IMR-90 (cell line): ENCODE measurements at regions not wholly inside any gene's neighbourhood (a gene's known extent, or its start where the extent isn't known, plus 50 kb on each side); places are given as distances from the start of the nearest gene placed in this dataset.

Source experiments
- ATAC-seq: fragments of 200-7000 bp; cut with Tn5 transposase; 2 replicates; pipeline ENCODE4 v1.9.1; 2020; ENCODE audit warnings: low read depth, mild to moderate bottlenecking, moderate library complexity
- BruUV-seq: library from RNA; stranded (reverse); fragments of 400-500 nt; replicated peaks from 2 replicates; lab custom pipeline; 2021; lab: Mats Ljungman, UMichigan
- CTCF ChIA-PET: fragments of 300-600 bp; formaldehyde crosslinking; extraction: SDS; loops from one replicate; lab custom pipeline; 2021; ENCODE audit warnings: antibody characterized with exemption; lab: Yijun Ruan, JAX
- POLR2A ChIA-PET: fragments of 300-600 bp; sonication (Branson Sonifier 250); formaldehyde crosslinking; loops from one replicate; lab custom pipeline; 2022; ENCODE audit warnings: antibody characterized with exemption; ENCODE audit not compliant: unreplicated experiment; lab: Charles Lee
- DNase-seq: peaks from one replicate; pipeline ENCODE4 v3.0.0; 2013
- H2AFZ ChIP-seq: replicated peaks from 2 replicates; pipeline ENCODE3; 2013; ENCODE audit warnings: low read length, mild to moderate bottlenecking; ENCODE audit not compliant: poor library complexity
- H2AK5ac ChIP-seq: 2 replicates; pipeline ENCODE4 v1.6.1; 2013; ENCODE audit warnings: low read depth, low read length, inconsistent platforms
- H2AK9ac ChIP-seq: replicated peaks from 2 replicates; pipeline ENCODE3; 2013; ENCODE audit warnings: mild to moderate bottlenecking, low read depth, low read length, moderate library complexity; ENCODE audit not compliant: poor library complexity
- H2BK120ac ChIP-seq: 2 replicates; pipeline ENCODE4 v1.6.1; 2013; ENCODE audit warnings: low read depth, low read length, inconsistent platforms
- H2BK15ac ChIP-seq: 3 replicates; pipeline ENCODE4 v1.6.1; 2013; ENCODE audit warnings: low read depth, low read length, inconsistent platforms
- H2BK20ac ChIP-seq: 2 replicates; pipeline ENCODE4 v1.6.1; 2013; ENCODE audit warnings: low read depth, mild to moderate bottlenecking, inconsistent platforms, low read length, moderate library complexity
- H2BK5ac ChIP-seq: 2 replicates; pipeline ENCODE4 v1.6.1; 2013; ENCODE audit warnings: mild to moderate bottlenecking, low read depth, low read length, inconsistent platforms; ENCODE audit not compliant: poor library complexity, severe bottlenecking
- H3K14ac ChIP-seq: replicated peaks from 2 replicates; pipeline ENCODE4 v1.6.1; 2013; ENCODE audit warnings: low read depth, low read length, inconsistent platforms
- H3K18ac ChIP-seq: 2 replicates; pipeline ENCODE4 v1.6.1; 2013; ENCODE audit warnings: low read depth, low read length, control low read depth
- H3K23ac ChIP-seq: 2 replicates; pipeline ENCODE4 v1.6.1; 2013; ENCODE audit warnings: low read depth, low read length, inconsistent platforms
- H3K27ac ChIP-seq: 2 replicates; pipeline ENCODE4 v1.5.1; 2013; ENCODE audit warnings: mild to moderate bottlenecking, control low read depth, low read length; ENCODE audit not compliant: insufficient read depth
- H3K27me3 ChIP-seq: 2 replicates; pipeline ENCODE4 v1.6.1; 2013; ENCODE audit warnings: low read length; ENCODE audit not compliant: control insufficient read depth, insufficient read depth
- H3K36me3 ChIP-seq: 2 replicates; pipeline ENCODE4 v1.6.1; 2013; ENCODE audit warnings: low read length, mixed read lengths; ENCODE audit not compliant: control insufficient read depth, insufficient read depth
- H3K4ac ChIP-seq: 2 replicates; pipeline ENCODE4 v1.6.1; 2013; ENCODE audit warnings: low read depth, low read length, inconsistent platforms
- H3K4me1 ChIP-seq: 2 replicates; pipeline ENCODE4 v1.6.1; 2013; ENCODE audit warnings: low read length, mixed read lengths; ENCODE audit not compliant: control insufficient read depth, insufficient read depth
- H3K4me2 ChIP-seq: 2 replicates; pipeline ENCODE4 v1.6.1; 2013; ENCODE audit warnings: low read depth, mild to moderate bottlenecking, control low read depth, low read length, moderate library complexity
- H3K4me3 ChIP-seq: 2 replicates; pipeline ENCODE4 v1.5.1; 2013; ENCODE audit warnings: low read depth, mild to moderate bottlenecking, control low read depth, low read length, moderate library complexity; ENCODE audit not compliant: insufficient read depth
- H3K56ac ChIP-seq: 2 replicates; pipeline ENCODE4 v1.6.1; 2013; ENCODE audit warnings: low read length, inconsistent platforms; ENCODE audit not compliant: insufficient read depth; ENCODE audit errors: extremely low read depth
- H3K79me1 ChIP-seq, 2 experiments: 2 replicates each; pipeline ENCODE4 v1.6.1; 2013; ENCODE audit warnings: low read length in 2 of 2, inconsistent platforms in 1 of 2, low read depth in 1 of 2
- H3K9ac ChIP-seq: 2 replicates; pipeline ENCODE4 v1.6.1; 2013; ENCODE audit warnings: low read depth, low read length, control low read depth
- H3K9me1 ChIP-seq: 2 replicates; pipeline ENCODE4 v1.6.1; 2013; ENCODE audit warnings: low read length, inconsistent platforms; ENCODE audit not compliant: insufficient read depth
- H3K9me3 ChIP-seq: 2 replicates; pipeline ENCODE4 v1.6.1; 2013; ENCODE audit warnings: low read length; ENCODE audit not compliant: control insufficient read depth, insufficient read depth
- H4K20me1 ChIP-seq: 2 replicates; pipeline ENCODE4 v1.6.1; 2013; ENCODE audit warnings: low read length, inconsistent platforms; ENCODE audit not compliant: insufficient read depth
- H4K5ac ChIP-seq: 2 replicates; pipeline ENCODE4 v1.6.1; 2013; ENCODE audit warnings: mild to moderate bottlenecking, low read depth, low read length, control low read depth
- H4K8ac ChIP-seq, 2 experiments: 2 replicates each; pipeline ENCODE4 v1.6.1; 2013; ENCODE audit warnings: low read depth in 2 of 2, low read length in 2 of 2, control low read depth in 1 of 2, inconsistent platforms in 1 of 2
- H4K91ac ChIP-seq: 2 replicates; pipeline ENCODE4 v1.6.1; 2013; ENCODE audit warnings: low read depth, low read length, inconsistent platforms; ENCODE audit not compliant: insufficient read depth
- BHLHE40 ChIP-seq: fragments of 150-350 bp; IDR thresholded peaks from 2 replicates; pipeline ENCODE4 v1.6.1; 2016; ENCODE audit warnings: mild to moderate bottlenecking, low read depth, low read length
- CEBPB ChIP-seq: IDR thresholded peaks from 2 replicates; pipeline ENCODE4 v1.6.1; 2012; ENCODE audit warnings: low read depth, low read length, improper control_type of control experiment
- CHD1 ChIP-seq: IDR thresholded peaks from 2 replicates; pipeline ENCODE4 v1.6.1; 2012; ENCODE audit warnings: low read depth, low read length, improper control_type of control experiment
- CTCF ChIP-seq: conservative IDR thresholded peaks from 2 replicates; pipeline ENCODE4 v1.5.1; 2012; ENCODE audit warnings: mild to moderate bottlenecking, low read depth, low read length, improper control_type of control experiment
- ELK1 ChIP-seq: fragments of 150-350 bp; IDR thresholded peaks from 2 replicates; pipeline ENCODE4 v1.6.1; 2016; ENCODE audit warnings: low read depth, mild to moderate bottlenecking, low read length, moderate library complexity, borderline replicate concordance
- FOS ChIP-seq: fragments of 150-350 bp; IDR thresholded peaks from 2 replicates; pipeline ENCODE4 v1.6.1; 2016; ENCODE audit warnings: low read depth, low read length
- MAFK ChIP-seq: IDR thresholded peaks from 2 replicates; pipeline ENCODE4 v1.6.1; 2012; ENCODE audit warnings: low read depth, low read length, improper control_type of control experiment
- MAZ ChIP-seq: IDR thresholded peaks from 2 replicates; pipeline ENCODE4 v1.6.1; 2012; ENCODE audit warnings: low read depth, mild to moderate bottlenecking, low read length, improper control_type of control experiment, moderate library complexity, borderline replicate concordance
- MXI1 ChIP-seq: IDR thresholded peaks from 2 replicates; pipeline ENCODE4 v1.6.1; 2012; ENCODE audit warnings: low read depth, mild to moderate bottlenecking, low read length, moderate library complexity, borderline replicate concordance
- NFE2L2 ChIP-seq: fragments of 150-350 bp; IDR thresholded peaks from 2 replicates; pipeline ENCODE4 v1.6.1; 2016; ENCODE audit warnings: low read depth, mild to moderate bottlenecking, low read length
- POLR2A ChIP-seq: IDR thresholded peaks from 2 replicates; pipeline ENCODE4 v1.6.1; 2012; ENCODE audit warnings: mild to moderate bottlenecking, low read depth, low read length
- RAD21 ChIP-seq: IDR thresholded peaks from 2 replicates; pipeline ENCODE4 v1.6.1; 2012; ENCODE audit warnings: low read length, improper control_type of control experiment
- RCOR1 ChIP-seq: IDR thresholded peaks from 2 replicates; pipeline ENCODE4 v1.6.1; 2012; ENCODE audit warnings: mild to moderate bottlenecking, low read length, improper control_type of control experiment; ENCODE audit not compliant: insufficient replicate concordance
- RFX5 ChIP-seq: IDR thresholded peaks from 2 replicates; pipeline ENCODE4 v1.8.0; 2012; ENCODE audit warnings: low read depth, mild to moderate bottlenecking, low read length, moderate library complexity
- SMC3 ChIP-seq: fragments of 150-350 bp; IDR thresholded peaks from 2 replicates; pipeline ENCODE4 v1.6.1; 2016; ENCODE audit warnings: low read depth, mild to moderate bottlenecking, antibody characterized with exemption, low read length, moderate library complexity
- WGBS, 2 experiments: methylation state at CpG; one replicate each; pipeline versions ENCODE4 v1.1.5 to v1.1.7; 2013; ENCODE audit warnings: missing lambda C conversion rate in 2 of 2; ENCODE audit not compliant: insufficient read length in 1 of 2; ENCODE audit errors: extremely low coverage in 2 of 2; 5-methylcytosine and 5-hydroxymethylcytosine counted together
- dilution Hi-C: fragments of 300-500 bp; cut with HindIII; formaldehyde crosslinking; loops from one replicate; pipeline ENCODE4 v1.14.3; 2018; ENCODE audit warnings: low sequenced_read_pairs; ENCODE audit not compliant: unreplicated experiment
- in situ Hi-C: fragments of 300-500 bp; cut with MboI; formaldehyde crosslinking; loops from 3 replicates; pipeline ENCODE4 v1.14.3; 2019; ENCODE audit warnings: low sequenced_read_pairs, inconsistent platforms, mixed read lengths
- intact Hi-C: fragments of 100-400 bp; cut with micrococcal nuclease; formaldehyde crosslinking; loops from 2 replicates; pipeline ENCODE4 v1.10.0; 2022
- TF ChIP-seq, protein P1 (sequence below): fragments of 150-350 bp; IDR thresholded peaks from 2 replicates; pipeline ENCODE4 v1.6.1; 2017; ENCODE audit warnings: mild to moderate bottlenecking, antibody characterized with exemption, low read length, low read depth

DNA sequence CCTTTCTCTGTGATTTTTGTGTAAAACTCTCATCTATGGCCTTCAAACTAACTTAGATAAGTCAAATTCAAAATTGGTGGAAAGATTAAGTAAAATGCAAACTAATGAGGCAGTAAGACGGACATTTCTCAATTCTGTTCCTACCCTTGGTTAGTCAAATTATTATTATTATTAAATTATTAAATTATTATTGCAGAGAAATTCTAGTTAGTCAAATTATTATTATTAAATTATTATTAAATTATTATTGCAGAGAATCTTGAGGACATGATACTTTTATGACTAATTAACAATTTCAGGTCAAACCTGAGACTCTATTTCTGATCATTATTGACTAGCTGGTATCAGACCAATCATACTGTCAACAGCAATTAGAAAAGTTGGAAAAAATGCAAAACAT is 845.0 kb upstream of the NECTIN3 start:
- Histone ChIP-seq H3K4ac (no peak overlapping the region), H2AK9ac (no peak overlapping the region), H3K14ac (no peak overlapping the region), H3K4me3 (no peak overlapping the region), H3K79me1 (no peaks in the 10 kb centered on the region), H2AK5ac (no peak overlapping the region), H3K27ac (no peak overlapping the region), H3K9me3 (no peaks in the 10 kb centered on the region), H3K18ac (no peak overlapping the region), H3K27me3 (no peaks in the 10 kb centered on the region), H4K91ac (no peak overlapping the region), H2BK15ac (no peak overlapping the region), H3K56ac (no peak overlapping the region), H3K4me1 (no peaks in the 10 kb centered on the region), H2BK120ac (no peak overlapping the region), H4K5ac (no peak overlapping the region), H3K9me1 (no peaks in the 10 kb centered on the region), H3K36me3 (no peaks in the 10 kb centered on the region), H3K9ac (no peak overlapping the region), H2BK20ac (no peak overlapping the region), H2AFZ (no peak overlapping the region), H2BK5ac (no peak overlapping the region), H3K4me2 (no peak overlapping the region), H3K23ac (no peak overlapping the region), H4K8ac (no peak overlapping the region), H4K20me1 (no peaks in the 10 kb centered on the region)
- DNase-seq = no peak
- TF ChIP-seq FOS = no peak
- TF ChIP-seq SMC3 = no peak
- TF ChIP-seq CTCF = no peak
- TF ChIP-seq NFE2L2 = no peak
- no peak for TF ChIP-seq ELK1
- TF ChIP-seq CHD1 = no peak
- TF ChIP-seq RAD21 = no peak
- no peak for TF ChIP-seq MAFK
- TF ChIP-seq RFX5 = no peak
- TF ChIP-seq CEBPB = no peak
- TF ChIP-seq, protein P1, sequence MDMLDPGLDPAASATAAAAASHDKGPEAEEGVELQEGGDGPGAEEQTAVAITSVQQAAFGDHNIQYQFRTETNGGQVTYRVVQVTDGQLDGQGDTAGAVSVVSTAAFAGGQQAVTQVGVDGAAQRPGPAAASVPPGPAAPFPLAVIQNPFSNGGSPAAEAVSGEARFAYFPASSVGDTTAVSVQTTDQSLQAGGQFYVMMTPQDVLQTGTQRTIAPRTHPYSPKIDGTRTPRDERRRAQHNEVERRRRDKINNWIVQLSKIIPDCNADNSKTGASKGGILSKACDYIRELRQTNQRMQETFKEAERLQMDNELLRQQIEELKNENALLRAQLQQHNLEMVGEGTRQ = no peak
- TF ChIP-seq POLR2A = no peak
- TF ChIP-seq BHLHE40 = no peak
- no peak for TF ChIP-seq RCOR1
- no peak for TF ChIP-seq MXI1
- no peak for TF ChIP-seq MAZ
- CTCF ChIA-PET = no interaction called here
- intact Hi-C loops (no loop called here), in situ Hi-C loops (no loop called here), dilution Hi-C loops (no loop called here)
- WGBS, 2 experiments = no CpG with 5 or more reads among the region's 1 CpG
- POLR2A ChIA-PET = no interaction called here
- no peak for ATAC-seq
- no TSS peak for BruUV-seq
